PC-9 (cell line): ENCODE measurements at regions not wholly inside any gene's neighbourhood (a gene's known extent, or its start where the extent isn't known, plus 50 kb on each side); places are given as distances from the start of the nearest gene placed in this dataset.

Experiments
- CTCF ChIP-seq: fragments of 200-600 bp; sonication (generic); conservative IDR thresholded peaks from 2 replicates; pipeline ENCODE4 v1.6.1; 2017; ENCODE audit warnings: mixed run types, antibody characterized with exemption, mild to moderate bottlenecking, moderate library complexity
- EZH2 ChIP-seq: fragments of 200-600 bp; sonication (generic); IDR thresholded peaks from 2 replicates; pipeline ENCODE4 v1.8.0; 2017; ENCODE audit warnings: antibody characterized with exemption, low read depth

- TF ChIP-seq CTCF (no peak), EZH2 (no peak)
These were observed 57.8 kb upstream of the ZDHHC17 start for GRCh38 chr12:76706101-76706500.
